Thyroid gland (tissue), 4 donors: ENCODE measurements at regions not wholly inside any gene's neighbourhood (a gene's known extent, or its start where the extent isn't known, plus 50 kb on each side); places are given as distances from the start of the nearest gene placed in this dataset.

ENCODE experiments used
- DNase-seq, 2 donors: peaks; one replicate each; pipeline ENCODE4 v3.0.0-alpha.2; 2019
- H3K27ac ChIP-seq, 3 donors: fragments of 200-600 bp; sonication (generic); 1 replicate in 2 of 3; 2 replicates in 1 of 3; pipeline ENCODE4 v1.5.1; 2016 to 2019; ENCODE audit warnings: mild to moderate bottlenecking in 1 of 3, moderate library complexity in 1 of 3
- H3K27me3 ChIP-seq: fragments of 200-600 bp; sonication (generic); one replicate; pipeline ENCODE4 v1.5.1; 2019
- H3K36me3 ChIP-seq, 2 donors: fragments of 200-600 bp; sonication (generic); one replicate each; pipeline ENCODE4 v1.5.1; 2016 to 2019
- H3K4me1 ChIP-seq, 2 donors: fragments of 200-600 bp; sonication (generic); one replicate each; pipeline ENCODE4 v1.5.1; 2017 to 2019
- H3K4me3 ChIP-seq, 3 donors: fragments of 200-600 bp; sonication (generic); replicated peaks in 1 of 3; 1 replicate in 2 of 3; 2 replicates in 1 of 3; pipeline ENCODE4 v1.5.1; 2016; ENCODE audit warnings: mild to moderate bottlenecking in 1 of 3
- H3K9me3 ChIP-seq: fragments of 200-600 bp; sonication (generic); one replicate; pipeline ENCODE4 v1.5.1; 2017
- POLR2A ChIP-seq, 2 donors: fragments of 450-650 bp; IDR thresholded peaks; one replicate each; pipeline ENCODE4 v1.6.1; 2017; ENCODE audit warnings: antibody characterized with exemption in 2 of 2, mild to moderate bottlenecking in 2 of 2, moderate library complexity in 1 of 2
- WGBS, 2 donors: methylation state at CpG; one replicate each; pipeline ENCODE4 v1.1.5; 2017; 5-methylcytosine and 5-hydroxymethylcytosine counted together
- intact Hi-C: fragments of 100-400 bp; cut with DNase I; formaldehyde crosslinking; loops from one replicate; pipeline ENCODE4 v1.15.1; 2023
- TF ChIP-seq, protein P1 (sequence below), 6 experiments: fragments of 200-600 bp in 3 of 6; fragments of 450-650 bp in 3 of 6; sonication (generic) in 3 of 6; IDR thresholded peaks; one replicate each; pipeline ENCODE4 v1.5.1; 2016 to 2019; ENCODE audit warnings: antibody characterized with exemption in 6 of 6, mild to moderate bottlenecking in 2 of 6, inconsistent platforms in 1 of 6, moderate library complexity in 1 of 6

DNA sequence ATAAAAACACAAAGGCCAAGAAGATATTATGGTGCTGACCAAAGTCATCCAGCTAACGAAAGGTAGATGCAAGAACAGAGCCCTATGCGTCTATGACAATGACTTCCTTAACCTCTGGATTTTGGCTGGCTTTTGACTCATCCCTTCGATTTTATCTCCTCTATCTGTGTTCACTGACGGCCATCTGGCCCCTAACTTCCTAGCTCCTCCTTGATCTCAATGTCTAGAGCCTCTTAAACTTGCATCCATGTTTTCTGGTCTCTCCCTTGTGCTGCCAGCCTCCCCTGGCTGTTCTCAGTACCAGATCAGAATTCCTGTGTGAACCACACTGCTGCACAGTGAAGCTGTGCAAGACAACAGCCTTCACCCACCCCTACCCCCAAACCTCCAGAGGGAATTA lies 452.9 kb downstream of the UTRN start:
- 88 to 91% methylated on average over 4 of the region's 4 CpGs for WGBS, 2 donors
- H3K4me1 ChIP-seq = peaks cover 0 to 5% of the 10 kb centered on the region in 2 donors
- no peaks in the 10 kb centered on the region for H3K27me3 ChIP-seq
- H3K27ac ChIP-seq = no peak overlapping the region
- H3K36me3 ChIP-seq = peaks cover 0 to 3% of the 10 kb centered on the region in 2 donors
- H3K9me3 ChIP-seq = no peaks in the 10 kb centered on the region
- no peak for DNase-seq
- H3K4me3 ChIP-seq = no peak overlapping the region
- TF ChIP-seq POLR2A (IDR thresholded peaks at IDR 0.05) = no peak
- TF ChIP-seq, protein P1, sequence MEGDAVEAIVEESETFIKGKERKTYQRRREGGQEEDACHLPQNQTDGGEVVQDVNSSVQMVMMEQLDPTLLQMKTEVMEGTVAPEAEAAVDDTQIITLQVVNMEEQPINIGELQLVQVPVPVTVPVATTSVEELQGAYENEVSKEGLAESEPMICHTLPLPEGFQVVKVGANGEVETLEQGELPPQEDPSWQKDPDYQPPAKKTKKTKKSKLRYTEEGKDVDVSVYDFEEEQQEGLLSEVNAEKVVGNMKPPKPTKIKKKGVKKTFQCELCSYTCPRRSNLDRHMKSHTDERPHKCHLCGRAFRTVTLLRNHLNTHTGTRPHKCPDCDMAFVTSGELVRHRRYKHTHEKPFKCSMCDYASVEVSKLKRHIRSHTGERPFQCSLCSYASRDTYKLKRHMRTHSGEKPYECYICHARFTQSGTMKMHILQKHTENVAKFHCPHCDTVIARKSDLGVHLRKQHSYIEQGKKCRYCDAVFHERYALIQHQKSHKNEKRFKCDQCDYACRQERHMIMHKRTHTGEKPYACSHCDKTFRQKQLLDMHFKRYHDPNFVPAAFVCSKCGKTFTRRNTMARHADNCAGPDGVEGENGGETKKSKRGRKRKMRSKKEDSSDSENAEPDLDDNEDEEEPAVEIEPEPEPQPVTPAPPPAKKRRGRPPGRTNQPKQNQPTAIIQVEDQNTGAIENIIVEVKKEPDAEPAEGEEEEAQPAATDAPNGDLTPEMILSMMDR (IDR thresholded peaks at IDR 0.05) = no peak
- intact Hi-C loops = no loop called here

DNA sequence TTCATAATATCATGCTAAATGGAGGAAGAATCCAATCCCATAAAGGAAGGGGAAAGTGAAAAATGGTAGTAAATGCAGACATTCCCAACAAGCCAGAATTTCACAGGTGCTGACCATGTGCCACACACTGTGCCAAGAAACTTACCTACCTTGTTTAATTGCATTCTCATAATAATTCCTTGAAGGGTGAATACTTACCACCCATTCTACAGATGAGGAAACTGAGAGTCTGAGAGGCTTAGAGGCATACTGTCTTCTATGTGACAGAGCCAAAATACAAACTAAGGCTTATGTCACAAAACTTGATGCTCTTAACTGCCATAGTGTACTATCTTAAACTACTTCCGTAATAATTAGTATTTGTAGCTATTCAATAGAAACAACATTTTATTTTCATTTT lies 454.7 kb downstream of the UTRN start:
- no peak overlapping the region for H3K4me3 ChIP-seq
- DNase-seq = no peak
- H3K4me1 ChIP-seq = peaks cover 5 to 6% of the 10 kb centered on the region in 2 donors
- no peaks in the 10 kb centered on the region for H3K36me3 ChIP-seq
- intact Hi-C loops = no loop called here
- no peak overlapping the region for H3K27ac ChIP-seq
- TF ChIP-seq, protein P1 (IDR thresholded peaks at IDR 0.05) = no peak
- TF ChIP-seq POLR2A (IDR thresholded peaks at IDR 0.05) = no peak
- H3K9me3 ChIP-seq = no peaks in the 10 kb centered on the region
- 96 to 100% methylated on average over 1 of the region's 1 CpG for WGBS, 2 donors
- no peaks in the 10 kb centered on the region for H3K27me3 ChIP-seq

DNA sequence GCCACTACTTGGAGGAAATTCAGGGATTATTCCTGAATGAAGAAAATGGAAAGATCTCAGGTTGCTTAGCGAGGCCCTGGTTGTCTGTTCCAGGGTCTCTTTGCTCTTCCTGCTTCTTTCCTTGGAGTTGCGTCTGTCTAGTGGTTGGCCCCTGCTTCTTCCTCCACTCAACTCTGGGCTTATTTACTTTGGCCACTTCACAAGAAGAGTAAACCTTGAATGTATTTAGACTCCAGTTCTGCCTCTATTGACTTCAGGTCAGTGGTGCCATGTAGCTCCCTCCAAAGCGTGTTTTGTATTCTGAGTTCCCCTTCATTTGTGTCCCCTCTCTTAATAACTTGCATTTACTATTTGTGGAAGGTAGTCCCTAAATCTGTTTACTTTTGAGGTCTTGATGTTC lies 456.5 kb downstream of the UTRN start:
- Histone ChIP-seq H3K9me3 (no peaks in the 10 kb centered on the region), H3K27ac (no peak overlapping the region), H3K27me3 (no peaks in the 10 kb centered on the region), H3K36me3 (no peaks in the 10 kb centered on the region), H3K4me3 (no peak overlapping the region), H3K4me1 (peaks cover 5 to 8% of the 10 kb centered on the region in 2 donors)
- intact Hi-C loops = no loop called here
- no peak for DNase-seq
- WGBS, 2 donors = 92 to 95% methylated on average over 3 of the region's 3 CpGs
- TF ChIP-seq, protein P1 (IDR thresholded peaks at IDR 0.05) = no peak

DNA sequence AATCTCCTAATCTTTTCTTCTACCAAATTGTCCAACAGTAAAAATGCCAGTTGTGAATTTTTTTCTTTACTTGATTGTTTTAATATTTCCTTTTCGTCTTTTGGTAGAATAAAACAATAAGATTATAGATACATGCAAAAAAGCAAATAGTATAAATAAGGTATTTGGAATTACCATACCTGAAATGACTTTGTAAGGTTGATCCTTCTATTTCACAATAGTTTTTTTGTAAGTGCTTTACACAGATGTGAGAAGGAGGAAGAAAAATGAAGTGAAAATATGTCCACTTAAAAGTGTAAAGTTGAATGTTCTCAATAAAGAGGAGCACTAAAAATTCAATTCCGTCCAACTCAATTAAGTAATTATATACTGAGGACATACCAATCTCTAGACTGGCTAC lies 457.6 kb downstream of the UTRN start:
- WGBS, 2 donors = 97% methylated on average over 2 of the region's 2 CpGs
- Histone ChIP-seq H3K36me3 (no peaks in the 10 kb centered on the region), H3K4me3 (no peak overlapping the region), H3K9me3 (no peaks in the 10 kb centered on the region), H3K27me3 (no peaks in the 10 kb centered on the region), H3K4me1 (peaks cover 5 to 8% of the 10 kb centered on the region in 2 donors), H3K27ac (no peak overlapping the region)
- DNase-seq = no peak
- intact Hi-C loops = no loop called here
- TF ChIP-seq POLR2A (IDR thresholded peaks at IDR 0.05) = no peak
- TF ChIP-seq, protein P1 (IDR thresholded peaks at IDR 0.05) = no peak

DNA sequence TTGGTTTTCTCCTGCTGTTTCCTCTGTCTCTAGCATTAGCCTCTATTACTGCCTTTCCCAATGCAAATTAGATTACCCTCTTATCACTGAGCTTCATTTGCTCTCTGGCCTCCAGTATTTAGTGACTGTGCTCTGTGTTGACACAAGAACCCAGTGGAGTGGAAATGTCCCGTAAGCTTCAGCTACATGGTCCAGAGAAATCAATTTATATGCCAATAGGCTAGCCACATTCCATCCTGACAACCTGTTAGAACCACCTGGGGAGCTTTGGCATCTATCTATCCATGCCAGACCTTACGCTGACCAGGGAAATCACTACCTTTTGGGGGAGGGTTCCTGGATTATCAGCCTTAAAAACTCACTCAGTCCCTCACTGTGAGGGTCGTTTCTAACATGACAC lies 459.6 kb downstream of the UTRN start:
- TF ChIP-seq POLR2A (IDR thresholded peaks at IDR 0.05) = no peak
- TF ChIP-seq, protein P1 (IDR thresholded peaks at IDR 0.05) = no peak
- peak; percentile 9 to 15 for DNase-seq
- 27 to 46% methylated on average over 3 of the region's 3 CpGs for WGBS, 2 donors
- H3K4me3 ChIP-seq = no peak overlapping the region
- H3K9me3 ChIP-seq = no peaks in the 10 kb centered on the region
- H3K4me1 ChIP-seq = peaks cover 5 to 8% of the 10 kb centered on the region in 2 donors
- intact Hi-C loops = no loop called here
- H3K27ac ChIP-seq = peak overlapping the region; percentile 1 to 41 (median 38)
- no peaks in the 10 kb centered on the region for H3K27me3 ChIP-seq
- peaks cover 0 to 11% of the 10 kb centered on the region in 2 donors for H3K36me3 ChIP-seq
